ENCODE measurements at regions not wholly inside any gene's neighbourhood (a gene's known extent, or its start where the extent isn't known, plus 50 kb on each side); places are given as distances from the start of the nearest gene placed in this dataset.
"Not testable (repeated sequence)": the region's sequence is repeated elsewhere in the genome, so short reads cannot be mapped to it uniquely, and the experiment has no call there.

DNA sequence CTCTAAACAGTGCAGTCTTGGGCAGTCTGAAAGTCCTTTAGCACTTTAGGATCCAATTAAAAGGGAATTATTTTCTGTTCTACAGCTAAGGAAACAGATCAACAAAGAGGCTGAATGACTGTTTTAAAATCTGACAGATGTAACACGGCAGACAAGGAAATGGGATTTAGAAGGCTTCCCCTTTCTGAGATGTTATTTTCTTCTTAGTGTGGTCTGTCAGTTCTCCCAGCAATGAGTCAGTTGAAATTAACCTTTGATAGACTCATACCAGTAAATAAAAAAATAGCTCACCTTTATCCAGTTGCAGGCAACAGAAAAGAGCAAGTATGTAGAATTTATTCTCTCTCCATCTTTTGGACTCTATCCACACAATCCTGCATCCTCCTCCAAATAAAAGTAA, 98.1 kb downstream of the NEDD1 start:
- no peak for DNase-seq

- DNase-seq, result no peak
Measured at GRCh38 chr12:97005646-97006045, 98.6 kb downstream of the NEDD1 start.

DNA sequence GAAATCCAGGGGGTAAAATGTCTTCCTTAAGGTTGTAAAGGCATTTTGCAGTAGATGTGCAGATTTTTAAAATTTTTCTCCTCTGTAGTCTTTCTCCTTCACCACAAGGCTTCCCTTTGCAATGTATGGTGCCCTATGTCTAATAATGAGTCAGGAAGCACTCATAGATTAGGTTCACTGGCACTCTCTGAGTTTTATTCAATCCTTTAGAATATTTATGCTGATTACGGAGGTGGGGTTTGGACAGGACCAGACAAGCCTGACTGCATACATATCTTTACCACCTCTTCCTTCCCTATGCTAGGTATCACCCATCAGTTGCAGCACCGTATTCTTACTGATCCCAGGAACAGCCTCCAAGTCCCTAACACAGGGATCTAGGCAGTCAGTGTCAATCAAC, 99.5 kb downstream of the NEDD1 start:
- DNase-seq, result no peak

DNA sequence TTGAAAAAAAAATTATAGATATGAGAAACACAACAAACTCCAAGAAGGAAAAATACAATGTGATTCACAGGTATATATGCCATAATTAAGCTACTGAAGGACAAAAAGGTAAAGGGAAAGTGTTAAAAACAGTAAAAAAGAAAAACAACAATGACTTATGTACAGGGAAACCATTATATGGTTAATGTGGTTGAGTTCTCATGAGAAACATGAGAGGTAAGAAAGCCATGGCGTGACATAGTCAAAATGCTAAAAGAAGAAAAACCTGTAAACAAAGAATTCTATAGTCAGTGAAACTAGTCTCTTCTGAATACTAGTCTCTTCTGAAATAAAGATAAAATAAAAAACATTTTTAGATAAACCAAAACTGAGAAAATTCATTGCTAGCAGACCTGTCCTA, 109.1 kb downstream of the NEDD1 start:
- DNase-seq, result no peak

DNA sequence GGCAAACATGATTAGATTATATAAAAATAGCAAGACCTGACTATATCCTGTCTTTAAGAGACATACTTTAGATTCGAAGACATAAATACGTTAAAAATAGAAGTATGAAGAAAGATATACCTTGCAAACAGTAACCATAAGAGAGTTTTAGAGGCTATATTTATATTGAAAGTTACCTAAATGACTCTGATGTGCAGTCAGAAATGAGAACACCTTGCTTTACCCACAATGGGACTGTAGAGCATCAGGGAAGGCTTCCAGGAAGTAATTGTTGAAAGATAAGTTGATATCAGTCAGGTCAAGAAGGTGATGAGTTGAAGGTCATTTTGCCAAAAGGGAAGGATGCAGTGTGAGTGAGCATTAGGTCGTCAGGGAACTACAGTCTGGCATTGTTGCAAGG, 110.2 kb downstream of the NEDD1 start:
- no peak for DNase-seq

DNA sequence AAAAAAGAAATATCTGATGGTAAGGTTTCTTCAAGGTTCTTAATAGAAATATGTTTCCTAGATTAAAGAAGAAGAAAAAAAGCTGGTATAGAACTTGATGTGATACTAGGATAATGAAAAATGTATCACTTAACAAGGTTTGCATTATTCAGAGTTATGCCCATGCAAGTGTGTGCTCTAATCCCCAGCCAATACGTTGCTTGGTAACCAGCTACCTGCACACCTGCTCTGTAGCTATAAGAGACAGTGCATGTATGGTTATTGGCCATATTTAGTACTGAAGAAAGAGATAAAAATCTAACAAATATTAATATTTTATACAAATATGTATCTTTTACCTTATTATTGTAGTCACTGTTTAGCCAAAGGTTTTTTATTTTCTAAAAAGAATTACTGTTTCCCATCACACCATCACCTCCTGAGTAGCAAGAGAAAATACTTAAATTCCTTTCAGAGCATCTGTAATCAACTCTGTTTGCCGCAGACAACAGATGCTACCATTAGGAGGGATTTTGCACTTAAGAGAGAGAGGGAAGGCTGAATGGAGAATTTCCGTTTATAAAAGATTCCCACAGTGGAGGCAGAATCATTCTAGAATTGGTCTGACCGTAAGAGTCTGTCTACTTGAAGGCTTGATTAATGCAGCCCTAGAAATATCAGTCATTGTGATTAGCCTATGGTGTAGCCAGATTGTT, 115.6 kb downstream of the NEDD1 start:
- peak; percentile 76 for DNase-seq

DNA sequence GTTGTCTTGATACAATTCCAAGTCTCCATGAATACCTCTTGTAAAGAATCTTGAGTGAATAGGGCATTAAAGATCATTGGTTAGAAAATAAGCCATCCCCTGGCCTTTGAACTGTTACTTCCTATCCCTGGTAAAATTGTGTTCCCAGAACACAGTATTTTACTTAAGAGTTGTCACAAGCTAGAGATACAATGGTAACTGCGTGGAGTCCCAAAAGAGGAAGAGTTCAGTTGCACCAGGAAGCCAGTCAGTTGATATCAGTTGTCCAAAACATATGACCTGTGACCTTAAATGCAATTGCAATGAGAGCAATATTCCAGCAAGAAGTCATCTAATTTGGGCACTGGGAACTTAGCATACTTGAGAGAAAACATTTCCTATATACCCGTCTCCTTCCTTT, 117.3 kb downstream of the NEDD1 start:
- DNase-seq, result no peak

- no peak for DNase-seq
Measured at GRCh38 chr12:97026901-97027300, 119.8 kb downstream of the NEDD1 start.

DNA sequence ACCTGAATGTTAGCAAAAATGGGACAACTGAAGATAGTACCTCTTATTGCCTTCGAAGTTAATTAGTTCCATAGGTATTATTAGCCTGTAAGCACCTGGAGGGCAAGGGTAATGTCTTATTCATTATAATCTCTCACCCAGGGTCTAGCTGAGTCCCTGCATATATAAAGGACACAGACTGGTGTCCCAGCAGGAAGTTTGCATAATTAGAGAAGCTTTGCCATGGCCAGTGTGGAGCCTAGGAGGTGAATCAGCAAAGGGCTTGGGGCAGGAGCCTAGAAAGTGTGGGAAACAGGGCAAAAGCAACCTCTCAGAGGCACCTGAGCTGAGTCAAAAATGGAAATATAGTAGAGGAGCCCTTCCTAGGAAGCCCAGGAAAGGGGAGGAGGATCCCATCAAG, 120.4 kb downstream of the NEDD1 start:
- no peak for DNase-seq

- no peak for DNase-seq
Measured at GRCh38 chr12:97038131-97038530, 131.1 kb downstream of the NEDD1 start.

- DNase-seq, result no peak
Measured at GRCh38 chr12:97038834-97039233, 131.8 kb downstream of the NEDD1 start.

- DNase-seq, result no peak
Measured at GRCh38 chr12:97046901-97047300, 139.8 kb downstream of the NEDD1 start.

- DNase-seq, result no peak
Measured at GRCh38 chr12:97047361-97047760, 140.3 kb downstream of the NEDD1 start.

DNA sequence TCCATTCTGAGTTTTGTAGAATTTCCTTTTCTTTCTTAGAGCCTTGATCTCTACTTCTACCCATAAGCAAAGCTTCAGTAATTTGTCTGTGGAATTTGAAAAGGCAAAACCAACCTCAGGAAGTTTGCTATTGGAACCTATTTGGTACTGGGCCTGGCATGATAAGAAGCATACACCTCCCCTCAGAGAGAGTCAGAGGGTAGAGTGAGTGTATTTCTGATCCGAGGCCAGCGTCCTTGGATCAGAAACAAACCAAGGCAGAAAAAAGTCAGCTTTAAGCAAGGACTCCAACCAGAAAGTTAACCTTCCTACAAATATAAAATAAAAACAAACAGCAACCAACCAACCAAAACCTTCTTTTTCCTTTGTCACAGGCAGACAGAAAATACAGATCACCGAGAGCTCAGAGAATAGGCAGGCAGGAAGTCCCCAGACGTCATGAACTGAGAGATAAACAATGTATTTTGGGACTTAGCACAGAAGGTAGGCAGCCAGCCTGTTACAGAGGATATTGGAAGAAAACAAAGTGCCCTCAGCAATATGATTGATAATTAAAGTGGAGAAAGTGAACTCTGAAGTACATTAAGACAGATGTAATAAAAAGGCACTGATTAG, 141.5 kb downstream of the NEDD1 start:
- DNase-seq, result no peak

DNA sequence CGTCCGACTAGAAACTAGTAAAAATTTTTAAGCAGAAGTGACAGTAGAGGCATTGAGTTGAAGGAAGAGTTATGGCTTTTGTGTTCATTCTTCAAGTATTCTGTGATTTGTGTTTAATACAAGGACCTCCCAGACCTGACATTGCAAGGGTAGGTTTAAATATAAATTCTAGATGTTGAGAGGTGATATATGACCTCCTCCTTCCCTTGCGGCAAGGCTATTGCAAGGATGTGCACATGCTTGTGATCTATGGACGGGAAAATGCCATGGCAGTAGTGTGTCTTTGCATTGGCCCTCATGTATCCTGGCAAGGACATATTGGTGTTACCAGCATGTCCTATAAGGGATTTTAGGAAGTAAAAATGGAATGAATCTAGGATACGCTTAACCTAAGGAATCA, 143.5 kb downstream of the NEDD1 start:
- no peak for DNase-seq

GRCh38 chr12:97051341-97051740, 144.3 kb downstream of the NEDD1 start:
- DNase-seq, result no peak

DNA sequence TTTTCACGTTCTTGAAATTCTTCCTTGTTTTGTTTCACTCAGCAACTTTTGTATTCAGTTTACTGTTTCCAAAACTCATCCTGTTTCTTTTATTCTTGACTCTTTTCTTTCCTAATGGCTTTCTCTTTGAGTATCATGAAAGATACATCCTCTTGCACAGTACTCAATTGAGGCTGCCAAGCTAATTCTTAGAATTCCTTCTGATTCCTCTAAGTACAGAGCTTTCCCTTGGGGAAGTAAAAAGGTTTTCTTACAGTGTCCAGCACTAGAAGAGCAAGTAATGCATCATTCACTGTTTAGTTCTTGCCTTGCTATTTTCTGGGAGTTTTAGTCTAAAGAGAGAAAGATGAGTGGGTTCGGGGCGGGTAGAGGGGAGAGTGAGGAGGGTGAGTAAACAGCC, 154.1 kb downstream of the NEDD1 start:
- DNase-seq, result no peak

- DNase-seq, result no peak
Measured at GRCh38 chr12:97063292-97063935, 156.4 kb downstream of the NEDD1 start.

DNA sequence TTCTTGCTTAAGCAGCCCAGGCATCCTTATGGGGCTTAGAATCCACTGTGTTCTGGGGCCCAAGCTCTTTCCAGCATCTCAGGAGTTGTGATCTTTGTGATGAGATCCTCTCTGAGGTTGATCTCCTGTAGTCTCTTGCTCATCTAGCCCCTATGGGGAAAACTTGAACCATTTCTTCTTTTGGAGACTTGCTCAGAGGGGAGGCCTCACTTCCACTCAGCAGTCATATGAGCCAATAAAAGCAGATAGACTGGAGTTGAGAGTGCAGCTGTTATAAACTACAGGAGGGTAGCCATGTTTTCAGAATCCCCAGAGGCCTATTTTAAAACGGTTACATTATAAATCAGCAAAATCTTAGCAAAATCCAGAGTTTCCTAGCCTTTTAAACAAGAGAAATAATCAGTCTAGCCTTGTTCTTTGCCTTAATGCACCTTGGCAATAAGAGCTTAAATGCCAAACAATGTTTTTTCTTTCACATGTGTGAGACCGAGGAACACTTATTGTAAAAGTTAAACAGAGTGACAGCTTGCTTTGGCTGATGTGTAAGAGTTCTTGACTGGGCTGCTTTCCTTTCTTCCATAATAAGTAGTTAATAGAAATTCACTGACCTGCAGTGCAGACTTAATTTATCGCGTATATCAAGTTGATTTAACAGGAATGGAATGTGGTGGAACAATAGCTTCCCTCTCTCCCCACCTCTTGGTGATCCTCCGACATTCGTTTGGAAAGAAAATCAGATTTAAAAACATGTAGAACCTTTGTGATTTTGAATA, 168.3 kb downstream of the NEDD1 start:
- no peak for DNase-seq

DNA sequence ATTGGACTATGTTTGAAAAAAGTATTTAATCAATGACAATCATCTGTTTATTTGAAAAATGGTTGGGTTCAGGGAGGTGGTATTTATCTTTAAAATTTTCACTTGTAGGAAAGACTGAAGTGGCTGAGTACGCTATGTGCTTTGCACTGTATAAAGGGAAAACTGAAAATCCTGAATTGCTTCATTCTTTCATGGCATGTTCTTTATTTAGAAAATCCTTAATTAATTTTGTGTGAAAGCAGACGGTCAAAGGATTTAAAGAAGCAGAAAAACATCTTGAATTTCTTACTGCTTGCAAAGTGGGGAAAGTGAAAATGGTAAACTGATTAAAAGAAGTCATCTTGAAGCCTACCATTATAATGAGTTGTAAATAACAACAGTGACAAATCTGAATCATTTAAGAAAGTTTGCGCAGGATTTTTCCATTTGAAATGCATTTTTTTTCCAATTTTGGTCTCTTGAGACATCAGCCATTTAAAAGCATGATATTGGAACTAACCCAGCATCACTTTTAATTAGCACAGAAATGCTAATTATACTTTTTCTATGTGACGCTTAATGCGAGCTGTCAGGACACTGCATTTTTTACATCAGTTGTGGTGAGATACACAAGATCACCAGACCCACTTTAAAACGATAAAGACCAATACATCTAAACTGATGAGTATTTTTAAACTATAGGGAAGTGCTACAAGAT, 169.0 kb downstream of the NEDD1 start:
- no peak for DNase-seq

DNA sequence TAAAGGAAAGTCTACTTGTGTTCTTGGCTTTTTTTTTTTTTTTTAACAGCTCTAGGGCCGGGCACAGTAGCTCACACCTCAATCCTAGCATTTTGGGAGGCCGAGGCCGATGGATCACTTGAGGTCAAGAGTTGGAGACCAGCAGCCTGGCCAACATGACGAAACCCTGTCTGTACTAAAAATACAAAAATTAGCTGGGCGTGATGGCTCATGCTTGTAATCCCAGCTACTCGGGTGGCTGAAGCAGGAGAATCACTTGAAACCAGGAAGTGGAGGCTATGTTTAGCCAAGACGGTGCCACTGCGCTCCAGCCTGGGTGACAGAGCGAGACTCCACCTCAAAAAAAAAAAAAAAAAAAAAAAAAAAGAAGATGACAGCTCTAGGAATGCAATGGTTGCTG, 169.9 kb downstream of the NEDD1 start:
- not testable (repeated sequence) for DNase-seq

GRCh38 chr12:97082029-97082428, 175.0 kb downstream of the NEDD1 start:
- no peak for DNase-seq

DNA sequence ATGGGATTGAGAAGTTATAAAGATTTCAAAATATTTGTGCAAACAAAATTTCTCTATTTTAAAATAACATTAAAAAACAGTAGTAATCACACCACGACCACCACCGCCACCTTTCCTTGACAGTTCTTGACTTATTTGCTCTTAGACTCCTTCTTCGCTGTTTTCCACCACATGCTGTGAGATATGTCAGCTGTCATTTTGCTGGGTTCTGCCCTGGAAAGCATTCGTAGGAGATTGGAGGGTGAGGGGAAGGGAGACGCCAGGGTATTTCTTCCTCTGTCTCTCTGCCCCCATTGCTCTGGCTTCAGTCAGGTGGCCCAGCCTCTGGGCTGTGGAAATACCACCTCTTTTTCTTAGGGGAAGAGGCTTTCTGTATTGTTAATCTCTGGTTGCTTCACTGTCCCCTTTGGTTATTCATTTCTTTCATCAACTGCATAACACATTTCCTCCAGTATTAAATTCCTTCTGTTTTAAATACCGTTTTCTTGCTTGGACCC, 186.2 kb downstream of the NEDD1 start:
- no peak for DNase-seq
